Body of pancreas (tissue), 4 donors: ENCODE measurements at regions not wholly inside any gene's neighbourhood (a gene's known extent, or its start where the extent isn't known, plus 50 kb on each side); places are given as distances from the start of the nearest gene placed in this dataset.

Source experiments
- ATAC-seq: fragments of 150-250 bp; one replicate; pipeline ENCODE4 v1.9.1; 2016
- DNase-seq, 4 donors: peaks; one replicate each; pipeline ENCODE4 v3.0.0-alpha.2; 2019
- H3K27ac ChIP-seq, 4 donors: fragments of 200-600 bp; sonication (generic); 1 replicate in 3 of 4; 2 replicates in 1 of 4; pipeline versions ENCODE4 v1.5.1 to v1.6.1; 2016 to 2019; ENCODE audit warnings: mild to moderate bottlenecking in 1 of 4, mixed read lengths in 1 of 4, moderate library complexity in 1 of 4
- H3K27me3 ChIP-seq, 2 donors: fragments of 200-600 bp; sonication (generic); one replicate each; pipeline ENCODE4 v1.6.0; 2016; ENCODE audit warnings: mild to moderate bottlenecking in 1 of 2
- H3K36me3 ChIP-seq, 2 donors: fragments of 200-600 bp; sonication (generic); replicated peaks in 1 of 2; 2 replicates each; pipeline ENCODE4 v1.5.1; 2016; ENCODE audit warnings: low read depth in 2 of 2; ENCODE audit not compliant: insufficient read depth in 1 of 2
- H3K4me1 ChIP-seq: fragments of 200-600 bp; sonication (generic); one replicate; pipeline ENCODE4 v1.6.0; 2016
- H3K4me3 ChIP-seq, 2 donors: fragments of 200-600 bp; sonication (generic); 1 replicate in 1 of 2; 2 replicates in 1 of 2; pipeline ENCODE4 v1.5.1; 2016 to 2019
- H3K9me3 ChIP-seq, 3 donors: fragments of 200-600 bp; sonication (generic); 1 replicate in 2 of 3; 2 replicates in 1 of 3; pipeline ENCODE4 v1.5.1; 2016
- POLR2A ChIP-seq, 3 donors: fragments of 450-650 bp; IDR thresholded peaks; one replicate each; pipeline ENCODE4 v1.6.1; 2016; ENCODE audit warnings: antibody characterized with exemption in 3 of 3, mild to moderate bottlenecking in 2 of 3
- WGBS, 2 donors: methylation state at CpG; one replicate each; pipeline ENCODE4 v1.1.5; 2017; 5-methylcytosine and 5-hydroxymethylcytosine counted together
- intact Hi-C: fragments of 100-400 bp; cut with DNase I; formaldehyde crosslinking; loops from one replicate; pipeline ENCODE4 v1.15.1; 2023
- TF ChIP-seq, protein P1 (sequence below), 7 experiments: fragments of 450-650 bp in 4 of 7; fragments of 200-600 bp in 3 of 7; sonication (generic) in 3 of 7; IDR thresholded peaks; one replicate each; pipeline ENCODE4 v1.5.1; 2016 to 2019; ENCODE audit warnings: antibody characterized with exemption in 7 of 7

DNA sequence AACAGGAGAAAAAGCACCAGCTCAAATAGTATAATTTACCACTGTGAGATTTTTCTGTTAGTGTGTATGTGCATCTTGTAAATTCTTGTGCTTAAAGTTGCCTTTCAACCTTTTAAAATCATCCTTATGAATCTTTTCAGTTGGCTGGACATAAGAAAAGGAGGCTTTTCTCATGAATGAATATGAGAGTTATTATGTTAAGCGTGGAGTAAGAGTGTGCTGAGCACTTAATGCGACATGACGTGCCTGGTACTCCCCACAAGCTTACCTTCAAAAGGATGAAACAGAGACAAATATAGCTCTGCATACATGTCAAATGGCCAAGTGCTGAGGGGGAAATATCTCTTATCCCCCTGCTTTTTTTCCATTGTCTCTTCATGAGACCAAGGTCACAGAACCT is 85.3 kb upstream of the ADGRL2 start:
- TF ChIP-seq POLR2A (IDR thresholded peaks at IDR 0.05): no peak
- TF ChIP-seq, protein P1, sequence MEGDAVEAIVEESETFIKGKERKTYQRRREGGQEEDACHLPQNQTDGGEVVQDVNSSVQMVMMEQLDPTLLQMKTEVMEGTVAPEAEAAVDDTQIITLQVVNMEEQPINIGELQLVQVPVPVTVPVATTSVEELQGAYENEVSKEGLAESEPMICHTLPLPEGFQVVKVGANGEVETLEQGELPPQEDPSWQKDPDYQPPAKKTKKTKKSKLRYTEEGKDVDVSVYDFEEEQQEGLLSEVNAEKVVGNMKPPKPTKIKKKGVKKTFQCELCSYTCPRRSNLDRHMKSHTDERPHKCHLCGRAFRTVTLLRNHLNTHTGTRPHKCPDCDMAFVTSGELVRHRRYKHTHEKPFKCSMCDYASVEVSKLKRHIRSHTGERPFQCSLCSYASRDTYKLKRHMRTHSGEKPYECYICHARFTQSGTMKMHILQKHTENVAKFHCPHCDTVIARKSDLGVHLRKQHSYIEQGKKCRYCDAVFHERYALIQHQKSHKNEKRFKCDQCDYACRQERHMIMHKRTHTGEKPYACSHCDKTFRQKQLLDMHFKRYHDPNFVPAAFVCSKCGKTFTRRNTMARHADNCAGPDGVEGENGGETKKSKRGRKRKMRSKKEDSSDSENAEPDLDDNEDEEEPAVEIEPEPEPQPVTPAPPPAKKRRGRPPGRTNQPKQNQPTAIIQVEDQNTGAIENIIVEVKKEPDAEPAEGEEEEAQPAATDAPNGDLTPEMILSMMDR (IDR thresholded peaks at IDR 0.05): no peak
- Histone ChIP-seq H3K36me3 (no peaks in the 10 kb centered on the region), H3K27me3 (no peaks in the 10 kb centered on the region), H3K9me3 (no peaks in the 10 kb centered on the region), H3K4me3 (no peak overlapping the region), H3K4me1 (no peaks in the 10 kb centered on the region), H3K27ac (no peak overlapping the region)
- no peak for DNase-seq
- intact Hi-C loops: no loop called here
- WGBS, 2 donors: 87 to 90% methylated on average over 3 of the region's 3 CpGs
- no peak for ATAC-seq

- H3K36me3 ChIP-seq: no peaks in the 10 kb centered on the region
- DNase-seq: no peak
- no peak for ATAC-seq
- intact Hi-C loops: no loop called here
- no peaks in the 10 kb centered on the region for H3K27me3 ChIP-seq
- TF ChIP-seq, protein P1 (IDR thresholded peaks at IDR 0.05): no peak
- H3K4me1 ChIP-seq: no peaks in the 10 kb centered on the region
- no peaks in the 10 kb centered on the region for H3K9me3 ChIP-seq
- no peak overlapping the region for H3K27ac ChIP-seq
- H3K4me3 ChIP-seq: no peak overlapping the region
These were observed 86.1 kb upstream of the ADGRL2 start for GRCh38 chr1:81714636-81715035.

GRCh38 chr1:81712425-81712824 is 88.3 kb upstream of the ADGRL2 start:
- DNase-seq: no peak
- TF ChIP-seq, protein P1 (IDR thresholded peaks at IDR 0.05): no peak
- no peak for TF ChIP-seq POLR2A (IDR thresholded peaks at IDR 0.05)
- Histone ChIP-seq H3K27ac (no peak overlapping the region), H3K4me3 (no peak overlapping the region), H3K27me3 (no peaks in the 10 kb centered on the region), H3K4me1 (no peaks in the 10 kb centered on the region), H3K36me3 (no peaks in the 10 kb centered on the region), H3K9me3 (no peaks in the 10 kb centered on the region)
- 91 to 94% methylated on average over 3 of the region's 3 CpGs for WGBS, 2 donors
- intact Hi-C loops: no loop called here
- no peak for ATAC-seq

GRCh38 chr1:81710857-81711256 is 89.9 kb upstream of the ADGRL2 start:
- TF ChIP-seq POLR2A (IDR thresholded peaks at IDR 0.05): no peak
- TF ChIP-seq, protein P1 (IDR thresholded peaks at IDR 0.05): no peak
- no peak for ATAC-seq
- DNase-seq: no peak
- intact Hi-C loops: no loop called here
- Histone ChIP-seq H3K36me3 (no peaks in the 10 kb centered on the region), H3K27ac (no peak overlapping the region), H3K27me3 (no peaks in the 10 kb centered on the region), H3K4me1 (no peaks in the 10 kb centered on the region), H3K4me3 (no peak overlapping the region), H3K9me3 (no peaks in the 10 kb centered on the region)
- 44 to 47% methylated on average over 2 of the region's 2 CpGs for WGBS, 2 donors

DNA sequence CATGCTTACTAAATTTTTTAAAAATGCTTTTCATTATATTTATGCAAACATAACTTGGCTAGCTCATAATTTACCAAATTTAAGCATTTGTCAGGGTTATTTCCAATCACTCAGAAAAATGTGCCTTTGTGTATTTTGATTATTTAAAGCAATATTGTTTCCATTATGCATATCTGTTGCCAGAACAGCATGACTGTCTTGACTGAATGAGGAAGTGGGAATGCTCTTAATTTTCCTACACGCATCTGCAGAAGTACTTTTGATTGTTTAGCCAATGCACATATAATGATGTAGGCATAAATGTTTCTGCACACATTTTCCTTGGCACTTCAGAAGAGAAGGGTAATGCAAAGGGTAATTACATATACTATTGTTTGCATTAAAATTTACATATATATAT is 92.5 kb upstream of the ADGRL2 start:
- Histone ChIP-seq H3K4me3 (no peak overlapping the region), H3K27me3 (no peaks in the 10 kb centered on the region), H3K9me3 (no peaks in the 10 kb centered on the region), H3K27ac (no peak overlapping the region), H3K36me3 (no peaks in the 10 kb centered on the region), H3K4me1 (peaks cover 10% of the 10 kb centered on the region)
- ATAC-seq (no peak), DNase-seq (no peak)
- no peak for TF ChIP-seq POLR2A (IDR thresholded peaks at IDR 0.05)
- TF ChIP-seq, protein P1 (IDR thresholded peaks at IDR 0.05): no peak
- 66 to 77% methylated on average over 1 of the region's 1 CpG for WGBS, 2 donors
- intact Hi-C loops: no loop called here
